Astrocyte (in vitro differentiated cells and primary cell): ENCODE measurements at regions not wholly inside any gene's neighbourhood (a gene's known extent, or its start where the extent isn't known, plus 50 kb on each side); places are given as distances from the start of the nearest gene placed in this dataset.

Experiments used
- DNase-seq: peaks from one replicate; pipeline ENCODE4 v3.0.0-alpha.2; 2010; ENCODE audit warnings: low read depth
- FAIRE-seq: peaks from 2 replicates; lab custom pipeline; 2011; peaks lifted over from hg19 to GRCh38; lab: Jason Lieb, UNC
- H2AFZ ChIP-seq: 2 replicates; pipeline ENCODE4 v1.6.0; 2012; ENCODE audit warnings: low read depth, low read length, inconsistent platforms
- H3K27ac ChIP-seq: 2 replicates; pipeline ENCODE4 v1.5.1; 2011; ENCODE audit warnings: low read depth, low read length, inconsistent platforms
- H3K27me3 ChIP-seq: 2 replicates; pipeline ENCODE4 v1.6.0; 2011; ENCODE audit warnings: low read length, inconsistent platforms; ENCODE audit not compliant: insufficient read depth
- H3K36me3 ChIP-seq: 2 replicates; pipeline ENCODE4 v1.5.1; 2011; ENCODE audit warnings: low read length, inconsistent platforms; ENCODE audit not compliant: insufficient read depth
- H3K4me1 ChIP-seq: 2 replicates; pipeline ENCODE4 v1.5.1; 2011; ENCODE audit warnings: low read length, inconsistent platforms; ENCODE audit not compliant: insufficient read depth
- H3K4me2 ChIP-seq: 2 replicates; pipeline ENCODE4 v1.6.0; 2012; ENCODE audit warnings: low read length, inconsistent platforms
- H3K4me3 ChIP-seq: 2 replicates; pipeline ENCODE4 v1.5.1; 2011; ENCODE audit warnings: low read depth, mild to moderate bottlenecking, low read length, inconsistent platforms; ENCODE audit not compliant: insufficient read depth
- H3K79me2 ChIP-seq: 2 replicates; pipeline ENCODE4 v1.6.0; 2012; ENCODE audit warnings: mild to moderate bottlenecking, low read length, inconsistent platforms; ENCODE audit not compliant: insufficient read depth
- H3K9ac ChIP-seq: 2 replicates; pipeline ENCODE4 v1.6.0; 2012; ENCODE audit warnings: mild to moderate bottlenecking, low read length, inconsistent platforms
- H3K9me3 ChIP-seq: 2 replicates; pipeline ENCODE4 v1.5.1; 2012; ENCODE audit warnings: low read depth, mild to moderate bottlenecking, low read length, inconsistent platforms; ENCODE audit not compliant: insufficient read depth
- H4K20me1 ChIP-seq: 2 replicates; pipeline ENCODE4 v1.6.0; 2012; ENCODE audit warnings: low read length, inconsistent platforms; ENCODE audit not compliant: insufficient read depth
- H3K27ac Mint-ChIP-seq: one replicate; pipeline ENCODE4 v1.8.0; 2021; ENCODE audit warnings: mild to moderate bottlenecking, mixed read lengths; ENCODE audit not compliant: unreplicated experiment
- H3K27me3 Mint-ChIP-seq: one replicate; pipeline ENCODE4 v1.8.0; 2021; ENCODE audit warnings: low read depth, mixed read lengths; ENCODE audit not compliant: unreplicated experiment
- H3K36me3 Mint-ChIP-seq: one replicate; pipeline ENCODE4 v1.8.0; 2021; ENCODE audit warnings: low read depth, mixed read lengths; ENCODE audit not compliant: unreplicated experiment
- H3K4me1 Mint-ChIP-seq: one replicate; pipeline ENCODE4 v1.8.0; 2021; ENCODE audit warnings: low read depth, mixed read lengths; ENCODE audit not compliant: unreplicated experiment
- H3K4me3 Mint-ChIP-seq: one replicate; pipeline ENCODE4 v1.8.0; 2021; ENCODE audit warnings: mild to moderate bottlenecking, moderate library complexity, mixed read lengths; ENCODE audit not compliant: unreplicated experiment
- H3K9me3 Mint-ChIP-seq: one replicate; pipeline ENCODE4 v1.8.0; 2021; ENCODE audit warnings: mild to moderate bottlenecking, mixed read lengths; ENCODE audit not compliant: unreplicated experiment
- CTCF ChIP-seq: IDR thresholded peaks from 2 replicates; pipeline ENCODE4 v1.5.1; 2011; ENCODE audit warnings: low read depth, mild to moderate bottlenecking, inconsistent platforms, low read length, moderate library complexity; ENCODE audit not compliant: insufficient read depth
- EZH2 ChIP-seq: IDR thresholded peaks from 2 replicates; pipeline ENCODE4 v1.6.1; 2012; ENCODE audit warnings: mild to moderate bottlenecking, low read length, inconsistent platforms; ENCODE audit not compliant: insufficient read depth

GRCh38 chr11:22567759-22568158 lies 57.9 kb downstream of the FANCF start:
- H3K27me3 Mint-ChIP-seq = no peaks in the 10 kb centered on the region
- DNase-seq = no peak
- H4K20me1 ChIP-seq = no peaks in the 10 kb centered on the region
- H3K36me3 ChIP-seq = no peaks in the 10 kb centered on the region
- H3K4me1 ChIP-seq = no peaks in the 10 kb centered on the region
- no peak overlapping the region for H3K9ac ChIP-seq
- H3K27ac ChIP-seq = no peak overlapping the region
- TF ChIP-seq EZH2 (no peak), CTCF (no peak)
- H3K4me1 Mint-ChIP-seq = no peaks in the 10 kb centered on the region
- no peak for FAIRE-seq
- H3K79me2 ChIP-seq = no peaks in the 10 kb centered on the region
- H3K36me3 Mint-ChIP-seq = no peaks in the 10 kb centered on the region
- H3K4me2 ChIP-seq = no peak overlapping the region
- H3K9me3 Mint-ChIP-seq = no peaks in the 10 kb centered on the region
- H3K27ac Mint-ChIP-seq = no peak overlapping the region
- H3K4me3 Mint-ChIP-seq = no peak overlapping the region
- H3K27me3 ChIP-seq = no peaks in the 10 kb centered on the region
- H3K9me3 ChIP-seq = no peaks in the 10 kb centered on the region
- H2AFZ ChIP-seq = no peak overlapping the region
- no peak overlapping the region for H3K4me3 ChIP-seq

DNA sequence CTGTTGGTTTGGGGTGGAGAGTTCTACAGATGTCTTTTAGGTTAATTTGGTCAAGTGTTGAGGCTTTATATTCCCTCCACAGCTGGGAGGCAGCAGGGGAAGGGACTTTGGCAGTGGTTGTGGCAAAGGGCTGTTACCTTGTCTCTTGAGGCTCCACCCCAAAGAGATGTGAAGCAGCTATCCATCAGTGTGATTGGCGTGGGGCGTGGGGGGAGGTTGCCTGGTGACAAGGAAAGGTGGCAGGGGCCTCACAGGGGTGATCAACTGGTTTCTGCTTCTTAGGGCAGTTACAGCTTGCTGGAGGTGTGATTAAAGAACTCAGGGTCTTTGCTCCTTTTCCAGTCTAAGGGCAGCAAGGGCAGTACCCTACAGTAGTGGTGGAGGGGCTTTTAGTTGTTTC lies 59.3 kb downstream of the FANCF start:
- no peak overlapping the region for H3K27ac ChIP-seq
- no peaks in the 10 kb centered on the region for H3K9me3 ChIP-seq
- no peaks in the 10 kb centered on the region for H4K20me1 ChIP-seq
- no peak overlapping the region for H3K9ac ChIP-seq
- no peaks in the 10 kb centered on the region for H3K36me3 ChIP-seq
- H3K4me3 Mint-ChIP-seq = no peak overlapping the region
- DNase-seq (no peak), FAIRE-seq (no peak)
- H3K36me3 Mint-ChIP-seq = no peaks in the 10 kb centered on the region
- H3K27me3 ChIP-seq = no peaks in the 10 kb centered on the region
- TF ChIP-seq CTCF = no peak
- TF ChIP-seq EZH2 = no peak
- no peaks in the 10 kb centered on the region for H3K9me3 Mint-ChIP-seq
- H3K27me3 Mint-ChIP-seq = no peaks in the 10 kb centered on the region
- H3K4me2 ChIP-seq = no peak overlapping the region
- H2AFZ ChIP-seq = no peak overlapping the region
- no peaks in the 10 kb centered on the region for H3K79me2 ChIP-seq
- H3K4me1 ChIP-seq = no peaks in the 10 kb centered on the region
- no peak overlapping the region for H3K4me3 ChIP-seq
- no peak overlapping the region for H3K27ac Mint-ChIP-seq
- H3K4me1 Mint-ChIP-seq = no peaks in the 10 kb centered on the region

GRCh38 chr11:22561283-22561682 lies 64.3 kb downstream of the FANCF start:
- Histone ChIP-seq H4K20me1 (no peaks in the 10 kb centered on the region), H3K27me3 (no peaks in the 10 kb centered on the region), H3K4me1 (no peaks in the 10 kb centered on the region), H3K79me2 (no peaks in the 10 kb centered on the region), H3K9me3 (no peaks in the 10 kb centered on the region), H3K4me3 (no peak overlapping the region), H3K4me2 (no peak overlapping the region), H3K9ac (no peak overlapping the region), H2AFZ (no peak overlapping the region), H3K36me3 (no peaks in the 10 kb centered on the region), H3K27ac (no peak overlapping the region)
- Mint-ChIP-seq H3K36me3 (no peaks in the 10 kb centered on the region), H3K4me1 (no peaks in the 10 kb centered on the region), H3K4me3 (no peak overlapping the region), H3K9me3 (no peaks in the 10 kb centered on the region), H3K27me3 (no peaks in the 10 kb centered on the region), H3K27ac (no peak overlapping the region)
- DNase-seq = no peak
- no peak for FAIRE-seq
- TF ChIP-seq EZH2 (no peak), CTCF (no peak)
